ENCODE measurements at regions not wholly inside any gene's neighbourhood (a gene's known extent, or its start where the extent isn't known, plus 50 kb on each side); places are given as distances from the start of the nearest gene placed in this dataset.

- no peak for DNase-seq (ENCODE audit: insufficient read length, low spot score, missing footprints)
- no peak overlapping the region for H3K27ac ChIP-seq (ENCODE audit: low read depth, low read length)
- no peaks in the 10 kb centered on the region for H4K20me1 ChIP-seq (ENCODE audit: insufficient read depth, low read length)
- no peak for TF ChIP-seq CTCF (IDR thresholded peaks at IDR 0.05; ENCODE audit: extremely low read depth, low read depth, low read length)
- H2AFZ ChIP-seq (ENCODE audit: low read length): no peak overlapping the region
- no peaks in the 10 kb centered on the region for H3K36me3 ChIP-seq (ENCODE audit: insufficient read depth, low read length)
- H3K4me3 ChIP-seq (ENCODE audit: insufficient read depth, low read length): no peak overlapping the region
- H3K27me3 ChIP-seq (ENCODE audit: insufficient read depth, low read length): peaks cover 11% of the 10 kb centered on the region
- H3K4me2 ChIP-seq (ENCODE audit: insufficient read depth, low read length): no peak overlapping the region
- no peaks in the 10 kb centered on the region for H3K9me3 ChIP-seq (ENCODE audit: low read depth, low read length)
- no peaks in the 10 kb centered on the region for H3K79me2 ChIP-seq (ENCODE audit: insufficient read depth, low read length)
- H3K4me1 ChIP-seq (ENCODE audit: insufficient read depth, low read length): no peaks in the 10 kb centered on the region
These were observed 243.0 kb downstream of the SH3BP4 start for GRCh38 chr2:235194836-235195235.

GRCh38 chr2:235195921-235196320 is 244.1 kb downstream of the SH3BP4 start:
- no peak overlapping the region for H3K4me3 ChIP-seq (ENCODE audit: insufficient read depth, low read length)
- H3K27me3 ChIP-seq (ENCODE audit: insufficient read depth, low read length): peaks cover 6% of the 10 kb centered on the region
- H3K27ac ChIP-seq (ENCODE audit: low read depth, low read length): no peak overlapping the region
- no peak overlapping the region for H2AFZ ChIP-seq (ENCODE audit: low read length)
- no peaks in the 10 kb centered on the region for H3K79me2 ChIP-seq (ENCODE audit: insufficient read depth, low read length)
- no peaks in the 10 kb centered on the region for H4K20me1 ChIP-seq (ENCODE audit: insufficient read depth, low read length)
- H3K4me2 ChIP-seq (ENCODE audit: insufficient read depth, low read length): no peak overlapping the region
- no peaks in the 10 kb centered on the region for H3K4me1 ChIP-seq (ENCODE audit: insufficient read depth, low read length)
- H3K36me3 ChIP-seq (ENCODE audit: insufficient read depth, low read length): no peaks in the 10 kb centered on the region
- no peak for DNase-seq (ENCODE audit: insufficient read length, low spot score, missing footprints)
- TF ChIP-seq CTCF (IDR thresholded peaks at IDR 0.05; ENCODE audit: extremely low read depth, low read depth, low read length): no peak
- no peaks in the 10 kb centered on the region for H3K9me3 ChIP-seq (ENCODE audit: low read depth, low read length)

GRCh38 chr2:235199128-235199527 is 247.3 kb downstream of the SH3BP4 start:
- no peaks in the 10 kb centered on the region for H4K20me1 ChIP-seq (ENCODE audit: insufficient read depth, low read length)
- H3K4me2 ChIP-seq (ENCODE audit: insufficient read depth, low read length): no peak overlapping the region
- H2AFZ ChIP-seq (ENCODE audit: low read length): no peak overlapping the region
- H3K36me3 ChIP-seq (ENCODE audit: insufficient read depth, low read length): no peaks in the 10 kb centered on the region
- H3K27ac ChIP-seq (ENCODE audit: low read depth, low read length): no peak overlapping the region
- no peaks in the 10 kb centered on the region for H3K9me3 ChIP-seq (ENCODE audit: low read depth, low read length)
- H3K27me3 ChIP-seq (ENCODE audit: insufficient read depth, low read length): no peaks in the 10 kb centered on the region
- H3K4me3 ChIP-seq (ENCODE audit: insufficient read depth, low read length): no peak overlapping the region
- TF ChIP-seq CTCF (IDR thresholded peaks at IDR 0.05; ENCODE audit: extremely low read depth, low read depth, low read length): no peak
- DNase-seq (ENCODE audit: insufficient read length, low spot score, missing footprints): no peak
- H3K79me2 ChIP-seq (ENCODE audit: insufficient read depth, low read length): no peaks in the 10 kb centered on the region
- H3K4me1 ChIP-seq (ENCODE audit: insufficient read depth, low read length): no peaks in the 10 kb centered on the region

- H2AFZ ChIP-seq (ENCODE audit: low read length): no peak overlapping the region
- no peaks in the 10 kb centered on the region for H3K79me2 ChIP-seq (ENCODE audit: insufficient read depth, low read length)
- no peak for TF ChIP-seq CTCF (IDR thresholded peaks at IDR 0.05; ENCODE audit: extremely low read depth, low read depth, low read length)
- no peak for DNase-seq (ENCODE audit: insufficient read length, low spot score, missing footprints)
- H3K9me3 ChIP-seq (ENCODE audit: low read depth, low read length): no peaks in the 10 kb centered on the region
- no peaks in the 10 kb centered on the region for H3K36me3 ChIP-seq (ENCODE audit: insufficient read depth, low read length)
- no peaks in the 10 kb centered on the region for H3K27me3 ChIP-seq (ENCODE audit: insufficient read depth, low read length)
- no peaks in the 10 kb centered on the region for H3K4me1 ChIP-seq (ENCODE audit: insufficient read depth, low read length)
- H3K4me3 ChIP-seq (ENCODE audit: insufficient read depth, low read length): no peak overlapping the region
- no peaks in the 10 kb centered on the region for H4K20me1 ChIP-seq (ENCODE audit: insufficient read depth, low read length)
- H3K4me2 ChIP-seq (ENCODE audit: insufficient read depth, low read length): no peak overlapping the region
- no peak overlapping the region for H3K27ac ChIP-seq (ENCODE audit: low read depth, low read length)
These were observed 248.4 kb downstream of the SH3BP4 start for GRCh38 chr2:235200216-235200615.
